Kidney epithelial cell (primary cell): ENCODE measurements at regions not wholly inside any gene's neighbourhood (a gene's known extent, or its start where the extent isn't known, plus 50 kb on each side); places are given as distances from the start of the nearest gene placed in this dataset.
"Not testable (repeated sequence)": the region's sequence is repeated elsewhere in the genome, so short reads cannot be mapped to it uniquely, and the experiment has no call there.

Experiments used
- DNase-seq: peaks from one replicate; pipeline ENCODE4 v3.0.0-alpha.2; 2010; ENCODE audit warnings: low read depth
- H3K27me3 ChIP-seq: 2 replicates; pipeline ENCODE4 v1.6.0; 2011; ENCODE audit warnings: low read length; ENCODE audit not compliant: control insufficient read depth, insufficient read depth
- H3K36me3 ChIP-seq: 2 replicates; pipeline ENCODE4 v1.5.1; 2011; ENCODE audit warnings: low read length; ENCODE audit not compliant: control insufficient read depth, insufficient read depth
- H3K4me3 ChIP-seq: 2 replicates; pipeline ENCODE4 v1.5.1; 2011; ENCODE audit warnings: low read depth, mild to moderate bottlenecking, control low read depth, low read length
- TF ChIP-seq, protein P1 (sequence below): IDR thresholded peaks from 2 replicates; pipeline ENCODE4 v1.5.1; 2011; ENCODE audit warnings: mild to moderate bottlenecking, moderate library complexity, low read length, control low read depth, inconsistent platforms; ENCODE audit not compliant: insufficient read depth, poor library complexity, severe bottlenecking

DNA sequence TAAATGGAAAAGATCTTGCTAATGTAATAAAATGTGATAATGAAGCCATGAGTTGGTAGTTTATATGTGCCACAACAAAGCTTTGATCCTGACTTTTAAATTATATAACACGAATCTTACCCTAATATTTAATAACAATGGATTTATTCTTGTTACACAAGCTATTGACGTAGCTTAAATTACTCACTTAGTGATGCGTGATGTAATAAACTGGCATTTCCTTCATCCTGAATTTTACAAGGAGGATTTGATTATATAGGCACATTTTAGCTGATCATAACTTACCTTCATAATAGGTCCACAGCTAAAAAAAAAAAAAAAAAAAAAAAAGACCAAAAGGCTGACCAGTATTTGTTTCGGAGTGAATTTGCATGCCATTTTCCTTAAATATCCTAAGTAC lies 76.2 kb upstream of the IVNS1ABP start:
- H3K36me3 ChIP-seq: no peaks in the 10 kb centered on the region
- H3K4me3 ChIP-seq: no peak overlapping the region
- DNase-seq: no peak
- no peaks in the 10 kb centered on the region for H3K27me3 ChIP-seq
- TF ChIP-seq, protein P1, sequence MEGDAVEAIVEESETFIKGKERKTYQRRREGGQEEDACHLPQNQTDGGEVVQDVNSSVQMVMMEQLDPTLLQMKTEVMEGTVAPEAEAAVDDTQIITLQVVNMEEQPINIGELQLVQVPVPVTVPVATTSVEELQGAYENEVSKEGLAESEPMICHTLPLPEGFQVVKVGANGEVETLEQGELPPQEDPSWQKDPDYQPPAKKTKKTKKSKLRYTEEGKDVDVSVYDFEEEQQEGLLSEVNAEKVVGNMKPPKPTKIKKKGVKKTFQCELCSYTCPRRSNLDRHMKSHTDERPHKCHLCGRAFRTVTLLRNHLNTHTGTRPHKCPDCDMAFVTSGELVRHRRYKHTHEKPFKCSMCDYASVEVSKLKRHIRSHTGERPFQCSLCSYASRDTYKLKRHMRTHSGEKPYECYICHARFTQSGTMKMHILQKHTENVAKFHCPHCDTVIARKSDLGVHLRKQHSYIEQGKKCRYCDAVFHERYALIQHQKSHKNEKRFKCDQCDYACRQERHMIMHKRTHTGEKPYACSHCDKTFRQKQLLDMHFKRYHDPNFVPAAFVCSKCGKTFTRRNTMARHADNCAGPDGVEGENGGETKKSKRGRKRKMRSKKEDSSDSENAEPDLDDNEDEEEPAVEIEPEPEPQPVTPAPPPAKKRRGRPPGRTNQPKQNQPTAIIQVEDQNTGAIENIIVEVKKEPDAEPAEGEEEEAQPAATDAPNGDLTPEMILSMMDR: no peak

DNA sequence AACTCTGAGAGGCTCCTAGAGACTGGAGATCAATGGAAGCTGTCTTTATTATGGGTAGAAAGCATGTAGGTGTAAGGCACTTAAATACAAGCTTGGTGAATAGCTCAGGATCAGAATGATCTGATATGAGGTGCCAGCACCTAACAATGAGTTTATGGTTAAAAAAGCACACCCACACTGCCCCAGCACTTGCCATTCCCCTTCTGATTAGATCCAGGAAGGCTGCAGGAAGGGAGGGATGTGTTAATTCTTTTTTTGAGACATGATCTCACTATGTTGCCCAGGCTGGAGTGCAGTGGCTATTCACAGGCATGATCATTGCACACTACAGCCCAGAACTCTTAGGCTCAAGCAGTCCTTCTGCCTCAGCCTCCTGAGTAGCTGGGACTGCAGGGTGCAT lies 71.8 kb upstream of the IVNS1ABP start:
- TF ChIP-seq, protein P1: no peak
- Histone ChIP-seq H3K36me3 (no peaks in the 10 kb centered on the region), H3K4me3 (no peak overlapping the region), H3K27me3 (no peaks in the 10 kb centered on the region)
- DNase-seq: no peak

GRCh38 chr1:185388346-185388745 lies 71.3 kb upstream of the IVNS1ABP start:
- no peak overlapping the region for H3K4me3 ChIP-seq
- no peaks in the 10 kb centered on the region for H3K27me3 ChIP-seq
- DNase-seq: no peak
- H3K36me3 ChIP-seq: no peaks in the 10 kb centered on the region
- TF ChIP-seq, protein P1: no peak

GRCh38 chr1:185385991-185386390 lies 68.9 kb upstream of the IVNS1ABP start:
- TF ChIP-seq, protein P1: no peak
- no peak overlapping the region for H3K4me3 ChIP-seq
- H3K36me3 ChIP-seq: no peaks in the 10 kb centered on the region
- DNase-seq: no peak
- no peaks in the 10 kb centered on the region for H3K27me3 ChIP-seq

GRCh38 chr1:185383805-185384204 lies 66.8 kb upstream of the IVNS1ABP start:
- H3K4me3 ChIP-seq, DNase-seq, H3K36me3 ChIP-seq, H3K27me3 ChIP-seq: not testable (repeated sequence)

DNA sequence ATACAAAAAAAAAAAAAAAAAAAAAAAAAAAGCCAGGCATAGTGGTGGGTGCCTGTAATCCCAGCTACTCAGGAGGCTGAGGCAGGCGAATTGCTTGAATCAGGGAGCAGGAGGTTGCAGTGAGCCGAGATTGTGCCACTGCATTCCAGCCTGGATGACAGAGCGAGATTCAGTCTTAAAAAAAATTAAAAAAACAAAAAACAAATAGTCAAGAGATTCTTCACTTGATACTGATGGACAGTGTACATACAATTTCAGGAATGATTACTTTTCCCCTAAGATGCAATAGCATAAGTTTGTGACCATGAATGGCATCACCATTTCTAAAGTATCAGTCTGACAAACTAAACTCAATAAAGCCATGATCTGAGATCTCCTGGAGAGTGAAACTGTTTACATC lies 60.8 kb upstream of the IVNS1ABP start:
- Histone ChIP-seq H3K4me3 (no peak overlapping the region), H3K36me3 (no peaks in the 10 kb centered on the region), H3K27me3 (no peaks in the 10 kb centered on the region)
- TF ChIP-seq, protein P1: no peak
- DNase-seq: no peak
